ENCODE measurements at regions not wholly inside any gene's neighbourhood (a gene's known extent, or its start where the extent isn't known, plus 50 kb on each side); places are given as distances from the start of the nearest gene placed in this dataset.

GRCh38 chrX:9147086-9147485 is 113.2 kb upstream of the FAM9B start:
- BruUV-seq (replicated peaks): no TSS peak
- Mint-ChIP-seq H3K36me3 (ENCODE audit: insufficient read depth, unreplicated experiment) (no peaks in the 10 kb centered on the region), H3K9me3 (ENCODE audit: low read depth, unreplicated experiment) (peaks cover 3% of the 10 kb centered on the region), H3K4me1 (ENCODE audit: low read depth, unreplicated experiment) (peaks cover 13% of the 10 kb centered on the region), H3K27ac (ENCODE audit: unreplicated experiment) (no peak overlapping the region), H3K4me3 (ENCODE audit: low read depth, unreplicated experiment) (no peak overlapping the region), H3K27me3 (ENCODE audit: unreplicated experiment) (no peaks in the 10 kb centered on the region)
- intact Hi-C loops (cut with micrococcal nuclease; ENCODE audit: unreplicated experiment): no loop called here
- TF ChIP-seq CTCF (IDR thresholded peaks at IDR 0.05; ENCODE audit: unreplicated experiment): no peak
- CTCF ChIA-PET: interaction anchor here (0.5 kb wide), 1 partner anchor 166 kb away, joined by 4 read pairs; no protein-coding TSS in a partner anchor
- no peak for DNase-seq

DNA sequence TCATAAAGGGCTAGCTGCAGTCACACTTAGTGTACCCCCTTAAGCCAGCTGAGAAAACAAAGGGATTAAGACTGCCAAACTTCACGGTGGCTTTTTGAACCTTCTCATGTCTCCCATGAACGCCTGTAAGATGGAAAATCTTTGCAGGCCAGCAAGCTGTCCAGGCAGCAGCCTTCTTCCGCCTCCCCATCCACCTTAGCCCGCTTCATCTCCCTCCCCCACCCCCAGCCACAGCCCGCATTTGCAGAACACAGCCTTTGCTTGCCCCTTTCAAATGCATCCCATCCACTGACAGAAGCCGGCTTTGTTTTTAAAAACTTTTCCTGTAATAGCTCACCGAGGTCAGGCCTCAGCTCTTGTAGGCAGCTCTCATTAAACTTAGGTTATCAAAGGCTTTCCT is 113.8 kb upstream of the FAM9B start:
- Mint-ChIP-seq H3K27ac (ENCODE audit: unreplicated experiment) (no peak overlapping the region), H3K4me3 (ENCODE audit: low read depth, unreplicated experiment) (no peak overlapping the region), H3K9me3 (ENCODE audit: low read depth, unreplicated experiment) (peaks cover 3% of the 10 kb centered on the region), H3K4me1 (ENCODE audit: low read depth, unreplicated experiment) (peaks cover 13% of the 10 kb centered on the region), H3K27me3 (ENCODE audit: unreplicated experiment) (no peaks in the 10 kb centered on the region), H3K36me3 (ENCODE audit: insufficient read depth, unreplicated experiment) (no peaks in the 10 kb centered on the region)
- intact Hi-C loops (cut with micrococcal nuclease; ENCODE audit: unreplicated experiment): no loop called here
- no TSS peak for BruUV-seq (replicated peaks)
- CTCF ChIA-PET: interaction anchor here (0.5 kb wide), 1 partner anchor 165 kb away, joined by 4 read pairs; no protein-coding TSS in a partner anchor
- no peak for TF ChIP-seq CTCF (IDR thresholded peaks at IDR 0.05; ENCODE audit: unreplicated experiment)
- DNase-seq: no peak

GRCh38 chrX:9148615-9149399 is 114.9 kb upstream of the FAM9B start:
- H3K4me3 Mint-ChIP-seq (ENCODE audit: low read depth, unreplicated experiment): no peak overlapping the region
- peaks cover 22% of the 10 kb centered on the region for H3K4me1 Mint-ChIP-seq (ENCODE audit: low read depth, unreplicated experiment)
- BruUV-seq (replicated peaks): no TSS peak
- no peak for TF ChIP-seq CTCF (IDR thresholded peaks at IDR 0.05; ENCODE audit: unreplicated experiment)
- no peak overlapping the region for H3K27ac Mint-ChIP-seq (ENCODE audit: unreplicated experiment)
- H3K36me3 Mint-ChIP-seq (ENCODE audit: insufficient read depth, unreplicated experiment): no peaks in the 10 kb centered on the region
- no peak for DNase-seq
- intact Hi-C loops (cut with micrococcal nuclease; ENCODE audit: unreplicated experiment): no loop called here
- H3K9me3 Mint-ChIP-seq (ENCODE audit: low read depth, unreplicated experiment): peaks cover 3% of the 10 kb centered on the region
- CTCF ChIA-PET: no interaction called here
- H3K27me3 Mint-ChIP-seq (ENCODE audit: unreplicated experiment): no peaks in the 10 kb centered on the region

GRCh38 chrX:9149501-9150245 is 115.7 kb upstream of the FAM9B start:
- no peak for DNase-seq
- Mint-ChIP-seq H3K27ac (ENCODE audit: unreplicated experiment) (no peak overlapping the region), H3K27me3 (ENCODE audit: unreplicated experiment) (no peaks in the 10 kb centered on the region), H3K9me3 (ENCODE audit: low read depth, unreplicated experiment) (peaks cover 3% of the 10 kb centered on the region), H3K36me3 (ENCODE audit: insufficient read depth, unreplicated experiment) (no peaks in the 10 kb centered on the region), H3K4me1 (ENCODE audit: low read depth, unreplicated experiment) (peaks cover 23% of the 10 kb centered on the region), H3K4me3 (ENCODE audit: low read depth, unreplicated experiment) (no peak overlapping the region)
- intact Hi-C loops (cut with micrococcal nuclease; ENCODE audit: unreplicated experiment): no loop called here
- CTCF ChIA-PET: no interaction called here
- no TSS peak for BruUV-seq (replicated peaks)
- TF ChIP-seq CTCF (IDR thresholded peaks at IDR 0.05; ENCODE audit: unreplicated experiment): no peak
